HL-60 (cell line): ENCODE measurements at regions not wholly inside any gene's neighbourhood (a gene's known extent, or its start where the extent isn't known, plus 50 kb on each side); places are given as distances from the start of the nearest gene placed in this dataset.

Experiments used
- POLR2AphosphoS5 ChIP-seq: IDR thresholded peaks from 2 replicates; pipeline ENCODE4 v1.6.1; 2012; ENCODE audit warnings: low read depth
- SPI1 ChIP-seq: IDR thresholded peaks from 2 replicates; pipeline ENCODE4 v1.6.1; 2012; ENCODE audit warnings: low read depth, mild to moderate bottlenecking, borderline replicate concordance
- TF ChIP-seq, protein P1 (sequence below): IDR thresholded peaks from one replicate; pipeline ENCODE4 v1.5.1; 2011; ENCODE audit warnings: low read length, control low read depth, inconsistent platforms; ENCODE audit not compliant: insufficient read depth

DNA sequence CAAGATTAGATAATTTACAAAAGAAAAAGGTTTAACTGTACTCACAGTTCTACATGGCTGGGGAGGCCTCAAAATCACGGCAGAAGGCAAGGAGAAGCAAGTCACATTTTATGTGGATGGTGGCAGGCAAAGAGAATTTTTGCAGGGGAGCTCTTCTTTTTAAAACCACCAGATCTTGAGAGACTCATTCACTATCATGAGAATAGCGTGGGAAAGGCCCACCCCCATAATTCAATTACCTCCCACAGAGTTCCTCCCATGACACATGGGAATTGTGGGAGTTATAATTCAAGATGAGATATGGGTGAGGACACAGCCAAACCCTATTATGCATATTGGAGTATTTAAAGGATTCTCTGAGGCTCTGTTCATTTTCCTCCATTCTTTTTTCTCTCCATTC lies 138.7 kb upstream of the CADM2 start:
- TF ChIP-seq, protein P1, sequence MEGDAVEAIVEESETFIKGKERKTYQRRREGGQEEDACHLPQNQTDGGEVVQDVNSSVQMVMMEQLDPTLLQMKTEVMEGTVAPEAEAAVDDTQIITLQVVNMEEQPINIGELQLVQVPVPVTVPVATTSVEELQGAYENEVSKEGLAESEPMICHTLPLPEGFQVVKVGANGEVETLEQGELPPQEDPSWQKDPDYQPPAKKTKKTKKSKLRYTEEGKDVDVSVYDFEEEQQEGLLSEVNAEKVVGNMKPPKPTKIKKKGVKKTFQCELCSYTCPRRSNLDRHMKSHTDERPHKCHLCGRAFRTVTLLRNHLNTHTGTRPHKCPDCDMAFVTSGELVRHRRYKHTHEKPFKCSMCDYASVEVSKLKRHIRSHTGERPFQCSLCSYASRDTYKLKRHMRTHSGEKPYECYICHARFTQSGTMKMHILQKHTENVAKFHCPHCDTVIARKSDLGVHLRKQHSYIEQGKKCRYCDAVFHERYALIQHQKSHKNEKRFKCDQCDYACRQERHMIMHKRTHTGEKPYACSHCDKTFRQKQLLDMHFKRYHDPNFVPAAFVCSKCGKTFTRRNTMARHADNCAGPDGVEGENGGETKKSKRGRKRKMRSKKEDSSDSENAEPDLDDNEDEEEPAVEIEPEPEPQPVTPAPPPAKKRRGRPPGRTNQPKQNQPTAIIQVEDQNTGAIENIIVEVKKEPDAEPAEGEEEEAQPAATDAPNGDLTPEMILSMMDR, result no peak
- TF ChIP-seq SPI1 (no peak), POLR2AphosphoS5 (no peak)
